ENCODE measurements at regions not wholly inside any gene's neighbourhood (a gene's known extent, or its start where the extent isn't known, plus 50 kb on each side); places are given as distances from the start of the nearest gene placed in this dataset.

GRCh38 chr11:119912229-119912628 is 183.2 kb upstream of the NECTIN1 start:
- TF ChIP-seq CTCF (IDR thresholded peaks at IDR 0.05) = no peak
- no peak for TF ChIP-seq POLR2A (IDR thresholded peaks at IDR 0.05)
